Brain microvascular endothelial cell (primary cell): ENCODE measurements at regions not wholly inside any gene's neighbourhood (a gene's known extent, or its start where the extent isn't known, plus 50 kb on each side); places are given as distances from the start of the nearest gene placed in this dataset.
"Not testable (repeated sequence)": the region's sequence is repeated elsewhere in the genome, so short reads cannot be mapped to it uniquely, and the experiment has no call there.

Source experiments
- DNase-seq: peaks from one replicate; pipeline ENCODE4 v3.0.0-alpha.2; 2020
- H3K27ac ChIP-seq: fragments of 250-450 bp; sonication (Bioruptor Pico); 2 replicates; pipeline ENCODE4 v1.5.1; 2020; ENCODE audit warnings: mild to moderate bottlenecking, moderate library complexity
- H3K27me3 ChIP-seq: fragments of 250-450 bp; sonication (Bioruptor Pico); replicated peaks from 2 replicates; pipeline ENCODE4 v1.5.1; 2020; ENCODE audit warnings: mild to moderate bottlenecking
- H3K36me3 ChIP-seq: fragments of 250-450 bp; sonication (Bioruptor Pico); replicated peaks from 2 replicates; pipeline ENCODE4 v1.5.1; 2020; ENCODE audit warnings: mild to moderate bottlenecking
- H3K4me3 ChIP-seq: 2 replicates; pipeline ENCODE4 v1.5.1; 2011; ENCODE audit warnings: low read depth, mild to moderate bottlenecking, control low read depth, low read length, moderate library complexity
- CTCF ChIP-seq: IDR thresholded peaks from 2 replicates; pipeline ENCODE4 v1.5.1; 2011; ENCODE audit warnings: low read depth, mild to moderate bottlenecking, moderate library complexity, low read length, control low read depth, inconsistent platforms; ENCODE audit errors: missing control alignments
- in situ Hi-C: cut with HindIII; loops from 2 replicates; pipeline ENCODE4 v1.10.0; 2017; ENCODE audit warnings: low sequenced_read_pairs, low pct_ligation_motif_present

GRCh38 chr1:105260001-105260400, 1510.3 kb downstream of the AMY1C start:
- in situ Hi-C loops: no loop called here
- no peak for DNase-seq
- H3K36me3 ChIP-seq: no peaks in the 10 kb centered on the region
- H3K27ac ChIP-seq: no peak overlapping the region
- no peaks in the 10 kb centered on the region for H3K27me3 ChIP-seq
- TF ChIP-seq CTCF: no peak
- H3K4me3 ChIP-seq: no peak overlapping the region

GRCh38 chr1:105270966-105271365, 1521.3 kb downstream of the AMY1C start:
- no peak overlapping the region for H3K27ac ChIP-seq
- DNase-seq: no peak
- in situ Hi-C loops: no loop called here
- H3K27me3 ChIP-seq: no peaks in the 10 kb centered on the region
- TF ChIP-seq CTCF: no peak
- no peak overlapping the region for H3K4me3 ChIP-seq
- no peaks in the 10 kb centered on the region for H3K36me3 ChIP-seq

- H3K27me3 ChIP-seq, in situ Hi-C loops, H3K27ac ChIP-seq, DNase-seq, H3K36me3 ChIP-seq, H3K4me3 ChIP-seq: not testable (repeated sequence)
Measured at GRCh38 chr1:105272376-105272775, 1522.7 kb downstream of the AMY1C start.

- no peak for TF ChIP-seq CTCF
- in situ Hi-C loops: no loop called here
Measured at GRCh38 chr1:105294838-105295237, 1545.1 kb downstream of the AMY1C start.

GRCh38 chr1:105310063-105310462, 1560.4 kb downstream of the AMY1C start:
- no peaks in the 10 kb centered on the region for H3K36me3 ChIP-seq
- in situ Hi-C loops: no loop called here
- DNase-seq: no peak
- H3K4me3 ChIP-seq: no peak overlapping the region
- H3K27ac ChIP-seq: no peak overlapping the region
- H3K27me3 ChIP-seq: no peaks in the 10 kb centered on the region
- TF ChIP-seq CTCF: no peak

More at GRCh38 chr1:105294838-105295237, 1545.1 kb downstream of the AMY1C start:
- H3K36me3 ChIP-seq: no peaks in the 10 kb centered on the region
- H3K27ac ChIP-seq: no peak overlapping the region
- no peak overlapping the region for H3K4me3 ChIP-seq
- no peaks in the 10 kb centered on the region for H3K27me3 ChIP-seq
- no peak for DNase-seq

- in situ Hi-C loops: no loop called here
- no peaks in the 10 kb centered on the region for H3K36me3 ChIP-seq
- H3K27ac ChIP-seq: no peak overlapping the region
- TF ChIP-seq CTCF: no peak
- no peak for DNase-seq
- no peak overlapping the region for H3K4me3 ChIP-seq
- H3K27me3 ChIP-seq: no peaks in the 10 kb centered on the region
Measured at GRCh38 chr1:105317976-105318375, 1568.3 kb downstream of the AMY1C start.
